KBM-7 (cell line): ENCODE measurements at regions not wholly inside any gene's neighbourhood (a gene's known extent, or its start where the extent isn't known, plus 50 kb on each side); places are given as distances from the start of the nearest gene placed in this dataset.

Experiments used
- DNase-seq: peaks from one replicate; pipeline ENCODE4 v3.0.0-alpha.2; 2015
- in situ Hi-C: fragments of 300-500 bp; cut with MboI; formaldehyde crosslinking; loops from 2 replicates; pipeline ENCODE4 v1.14.3; 2020; ENCODE audit warnings: low sequenced_read_pairs, low pct_unique_long_range_greater_than_20kb, mixed read lengths

GRCh38 chr7:25559581-25560367, 331.5 kb upstream of the NPVF start:
- in situ Hi-C loops = loop anchor here (25.0 kb wide), 1 partner anchor 297 kb away; no protein-coding TSS in a partner anchor
- DNase-seq = no peak

DNA sequence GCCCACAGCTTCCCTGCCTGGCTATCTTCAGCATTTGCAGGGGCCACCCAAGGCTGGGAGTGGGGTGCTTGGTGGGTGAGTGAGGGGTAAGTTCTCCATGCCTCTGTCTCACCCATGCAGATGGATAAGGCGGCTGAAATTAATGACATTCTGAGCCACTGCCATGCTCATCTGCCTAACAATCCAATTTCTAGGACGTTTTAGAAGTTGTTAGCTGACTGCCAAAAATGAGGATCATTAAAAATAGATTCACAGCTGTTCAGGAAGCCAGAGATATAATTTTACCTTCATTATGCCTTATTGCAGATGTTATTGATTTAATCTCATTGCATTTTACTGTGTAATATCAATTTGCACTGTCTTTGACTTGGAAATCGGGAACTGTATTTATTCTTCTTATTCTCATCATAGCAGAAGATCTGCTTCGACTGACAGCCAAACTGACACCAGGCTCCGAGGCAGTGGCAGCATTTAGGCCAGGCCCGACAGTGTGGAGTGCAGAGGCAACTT, 334.4 kb upstream of the NPVF start:
- in situ Hi-C loops = loop anchor here (25.0 kb wide), 1 partner anchor 300 kb away; no protein-coding TSS in a partner anchor
- no peak for DNase-seq

- DNase-seq = no peak
- in situ Hi-C loops = loop anchor here (25.0 kb wide), 1 partner anchor 303 kb away; no protein-coding TSS in a partner anchor
These were observed 336.7 kb upstream of the NPVF start for GRCh38 chr7:25565002-25565401.

DNA sequence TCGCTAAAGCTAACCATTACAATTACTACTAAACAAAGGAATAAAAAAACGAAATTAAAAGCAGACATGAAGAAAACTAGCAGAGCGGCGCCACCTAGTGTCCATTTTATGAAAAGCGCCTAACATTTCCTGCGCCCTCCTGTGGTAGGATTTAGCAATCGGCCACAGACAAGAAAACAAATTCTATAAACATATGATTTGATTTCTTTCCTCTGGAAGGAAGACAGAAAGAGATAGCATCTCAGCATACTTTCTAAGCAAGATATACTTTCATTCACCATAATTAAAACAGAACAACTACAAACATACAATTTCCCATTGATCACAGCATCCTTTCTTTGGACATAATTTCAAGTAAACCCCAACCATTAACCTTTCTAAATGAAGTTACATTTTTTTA, 337.7 kb upstream of the NPVF start:
- DNase-seq = peak; percentile 89
- in situ Hi-C loops = loop anchor here (25.0 kb wide), 1 partner anchor 304 kb away; no protein-coding TSS in a partner anchor

DNA sequence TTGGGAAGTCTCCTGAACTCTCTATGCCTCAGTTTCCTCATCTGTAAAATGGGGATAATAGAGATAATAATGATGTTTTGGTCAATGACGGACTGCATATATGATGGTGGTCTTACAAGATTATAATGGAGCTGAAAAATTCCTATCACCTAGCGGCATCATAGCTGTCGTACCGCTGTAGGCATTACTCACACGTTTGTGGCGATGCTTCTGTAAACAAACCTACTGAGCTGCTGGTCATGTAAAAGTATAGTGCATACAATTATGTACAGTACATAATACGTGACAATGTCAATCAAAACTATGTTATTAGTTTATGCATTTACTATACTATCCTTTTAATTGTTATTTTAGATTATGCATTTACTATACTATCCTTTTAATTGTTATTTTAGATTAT, 339.1 kb upstream of the NPVF start:
- in situ Hi-C loops = loop anchor here (25.0 kb wide), 1 partner anchor 305 kb away; no protein-coding TSS in a partner anchor
- DNase-seq = no peak

- in situ Hi-C loops = loop anchor here (25.0 kb wide), 1 partner anchor 307 kb away; no protein-coding TSS in a partner anchor
- no peak for DNase-seq
These were observed 341.5 kb upstream of the NPVF start for GRCh38 chr7:25569765-25570164.

DNA sequence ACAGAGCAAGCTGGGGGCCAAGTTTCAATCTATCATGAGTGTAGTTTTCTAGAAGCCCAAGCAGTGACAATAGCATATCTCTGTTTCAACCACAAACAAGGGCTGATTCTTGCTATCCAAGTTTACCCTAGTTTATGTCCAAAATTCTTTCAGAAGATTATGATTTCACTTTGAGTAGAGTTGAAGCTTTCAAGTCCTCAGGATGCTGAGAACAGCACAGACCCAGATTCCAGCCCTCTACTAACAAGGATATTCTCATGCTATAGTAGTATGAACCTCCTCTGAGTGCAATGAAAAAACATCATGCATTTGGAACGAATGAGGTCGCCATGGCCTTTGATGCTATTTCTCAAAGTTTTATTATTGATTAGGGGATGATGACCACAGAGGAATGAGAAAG, 344.1 kb upstream of the NPVF start:
- no peak for DNase-seq
- in situ Hi-C loops = loop anchor here (25.0 kb wide), 1 partner anchor 310 kb away; no protein-coding TSS in a partner anchor

DNA sequence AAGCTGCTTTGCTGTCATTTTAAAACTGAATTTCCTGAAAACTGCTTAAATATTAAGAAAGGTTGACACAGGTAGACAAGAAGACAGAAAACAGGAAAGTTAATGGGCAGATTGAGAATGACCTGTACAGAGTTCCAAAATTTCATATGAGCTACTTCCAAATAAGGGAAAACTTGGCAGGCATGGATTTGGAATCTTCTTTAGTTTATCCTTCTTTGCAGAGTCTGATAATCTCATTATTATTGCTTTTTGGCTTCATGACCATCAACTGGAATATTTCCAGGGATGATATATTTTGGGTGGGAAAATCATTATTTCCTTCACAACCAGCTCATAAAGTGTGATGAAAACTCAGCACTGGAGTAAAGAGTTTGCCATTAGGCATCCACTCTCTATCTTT, 346.5 kb upstream of the NPVF start:
- in situ Hi-C loops = loop anchor here (25.0 kb wide), 2 partner anchors 262 to 313 kb away; no protein-coding TSS in a partner anchor
- no peak for DNase-seq

GRCh38 chr7:25575634-25576033, 347.3 kb upstream of the NPVF start:
- DNase-seq = no peak
- in situ Hi-C loops = loop anchor here (25.0 kb wide), 1 partner anchor 262 kb away; no protein-coding TSS in a partner anchor

DNA sequence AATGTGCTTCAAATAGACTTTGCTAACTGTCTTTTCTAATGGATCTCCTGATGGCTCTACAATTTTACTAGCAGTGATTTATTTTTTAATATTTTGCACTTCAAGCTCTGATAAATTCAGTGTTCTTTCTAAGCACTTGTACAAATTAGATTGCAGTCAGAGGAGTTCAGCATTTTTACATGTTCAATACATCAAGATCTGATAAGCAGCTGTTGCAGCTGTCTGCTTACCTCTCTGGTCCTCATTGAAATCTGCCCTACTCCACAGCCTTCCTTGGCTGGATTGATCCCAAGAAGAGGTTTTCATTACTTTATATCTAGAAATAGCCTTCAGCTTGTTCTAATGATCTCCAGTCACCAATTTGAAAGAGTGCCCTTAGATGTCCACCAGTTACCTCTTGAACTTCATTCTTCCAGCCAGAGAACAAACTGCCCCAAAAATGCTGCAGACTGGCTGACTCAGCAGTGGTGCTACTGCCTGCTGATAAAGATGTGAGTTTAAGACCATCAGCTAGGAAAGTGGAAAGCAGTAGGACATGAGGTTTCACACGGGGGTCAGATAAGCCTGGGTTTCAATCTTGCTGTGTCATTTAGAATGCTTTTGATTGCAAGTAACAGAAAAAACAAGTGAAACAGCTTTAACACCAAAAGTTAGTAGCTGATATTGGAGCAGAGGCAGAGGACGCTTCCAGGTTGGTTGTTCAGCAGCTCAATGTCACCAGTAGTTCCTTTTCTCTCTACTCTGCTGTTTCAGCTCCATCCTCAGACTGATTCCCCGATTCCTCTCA, 350.9 kb upstream of the NPVF start:
- in situ Hi-C loops = loop anchor here (25.0 kb wide), 1 partner anchor 258 kb away; no protein-coding TSS in a partner anchor
- no peak for DNase-seq

DNA sequence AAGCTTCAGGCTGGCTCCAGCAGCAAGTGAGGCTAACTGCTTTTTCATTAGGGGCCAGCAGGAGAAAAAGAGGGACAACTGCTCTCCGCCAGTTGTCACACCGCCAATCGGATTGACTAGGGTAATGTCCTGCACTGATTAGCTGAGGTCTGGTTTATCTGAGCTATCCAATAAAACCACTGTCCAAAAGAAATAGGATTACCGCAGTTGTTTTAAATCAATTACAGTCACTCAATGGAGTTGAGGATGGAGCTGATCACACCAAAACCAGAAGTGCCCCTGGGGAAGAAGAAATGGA, 351.4 kb upstream of the NPVF start:
- DNase-seq = no peak
- in situ Hi-C loops = loop anchor here (25.0 kb wide), 1 partner anchor 258 kb away; no protein-coding TSS in a partner anchor

GRCh38 chr7:25580141-25580540, 351.9 kb upstream of the NPVF start:
- DNase-seq = no peak
- in situ Hi-C loops = loop anchor here (25.0 kb wide), 1 partner anchor 257 kb away; no protein-coding TSS in a partner anchor

- DNase-seq = no peak
- in situ Hi-C loops = loop anchor here (25.0 kb wide), 1 partner anchor 254 kb away; no protein-coding TSS in a partner anchor
These were observed 355.3 kb upstream of the NPVF start for GRCh38 chr7:25583621-25584020.

DNA sequence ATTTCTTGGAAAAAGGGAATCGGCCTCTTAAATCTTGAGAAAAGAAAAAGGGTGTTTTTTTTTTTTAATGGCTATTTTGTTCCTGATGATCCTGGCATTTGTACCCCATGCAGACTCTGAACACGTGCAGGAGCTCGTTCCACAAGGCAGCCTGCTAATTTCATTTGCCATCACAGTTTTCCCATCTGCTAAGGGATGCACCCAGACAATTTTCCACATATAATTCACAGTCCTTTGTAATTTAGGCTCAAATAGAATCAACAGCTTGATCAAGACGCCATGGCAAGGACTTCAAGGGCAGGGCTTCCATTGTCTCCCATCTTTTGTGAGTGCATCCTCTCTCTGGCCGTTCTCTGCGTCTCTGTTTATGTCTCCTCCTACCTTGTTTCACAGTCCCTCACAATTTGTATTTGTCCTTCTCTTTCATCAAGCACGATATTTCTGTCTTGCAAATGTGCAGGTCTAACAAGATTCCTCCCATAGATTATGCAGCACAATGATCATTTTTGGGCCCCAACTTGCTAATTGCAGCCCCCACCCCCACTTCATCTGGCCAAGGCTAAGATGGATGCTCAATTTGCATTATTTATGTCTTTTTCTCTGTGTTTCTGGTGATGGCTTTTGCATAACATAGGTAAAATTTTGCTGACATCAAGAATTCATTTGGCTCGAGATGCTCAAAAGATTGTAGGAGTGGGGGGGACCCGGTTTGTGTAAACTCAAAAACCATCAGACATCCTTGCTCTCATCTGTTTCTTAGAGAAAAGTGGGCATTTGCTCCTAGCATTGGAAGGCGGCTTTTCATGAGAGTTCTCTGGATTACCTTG, 356.0 kb upstream of the NPVF start:
- DNase-seq = no peak
- in situ Hi-C loops = loop anchor here (25.0 kb wide), 1 partner anchor 253 kb away; no protein-coding TSS in a partner anchor

- DNase-seq = peak; percentile 15
These were observed 358.2 kb upstream of the NPVF start for GRCh38 chr7:25586513-25586912.

DNA sequence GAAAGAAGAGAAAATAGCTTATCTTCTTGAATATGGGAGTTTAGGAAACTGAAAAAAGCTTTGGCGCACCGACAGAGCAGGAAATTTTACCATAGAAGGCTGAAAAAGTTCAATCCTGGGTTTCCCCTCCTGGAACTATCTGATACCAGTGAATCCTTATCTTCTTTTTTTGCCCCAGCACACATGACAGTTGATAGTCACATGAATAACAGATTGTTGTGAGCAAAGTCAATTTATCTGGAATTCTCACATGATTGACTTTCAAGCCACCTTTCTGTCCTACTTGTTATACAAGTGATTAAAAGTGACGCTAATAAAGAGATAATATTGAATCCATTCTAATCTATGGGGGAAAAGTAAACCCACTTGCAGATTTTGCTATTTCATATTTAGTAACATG, 365.8 kb upstream of the NPVF start:
- in situ Hi-C loops = loop anchor here (25.0 kb wide), 1 partner anchor 243 kb away; no protein-coding TSS in a partner anchor

More at GRCh38 chr7:25586513-25586912, 358.2 kb upstream of the NPVF start:
- in situ Hi-C loops = loop anchor here (25.0 kb wide), 1 partner anchor 251 kb away; no protein-coding TSS in a partner anchor

GRCh38 chr7:25594728-25595127, 366.4 kb upstream of the NPVF start:
- no peak for DNase-seq
- in situ Hi-C loops = loop anchor here (25.0 kb wide), 1 partner anchor 243 kb away; no protein-coding TSS in a partner anchor

More for the DNA sequence above, 365.8 kb upstream of the NPVF start:
- DNase-seq = no peak

GRCh38 chr7:25595996-25596395, 367.7 kb upstream of the NPVF start:
- in situ Hi-C loops = loop anchor here (25.0 kb wide), 1 partner anchor 241 kb away; no protein-coding TSS in a partner anchor
- DNase-seq = no peak
